ENCODE measurements at regions not wholly inside any gene's neighbourhood (a gene's known extent, or its start where the extent isn't known, plus 50 kb on each side); places are given as distances from the start of the nearest gene placed in this dataset.

- TF ChIP-seq CTCF (conservative IDR thresholded peaks at IDR 0.05; ENCODE audit: low read depth, low read length) (no peak), EZH2 (IDR thresholded peaks at IDR 0.05; ENCODE audit: low read length, unreplicated experiment) (no peak), EZH2phosphoT487 (IDR thresholded peaks at IDR 0.05; ENCODE audit: borderline replicate concordance, low read length) (no peak)
These were observed 148.6 kb downstream of the LRATD1 start for GRCh38 chr2:14781142-14781541.

Measured in PC-3 (cell line).